A204.1 (cell line): ENCODE measurements at regions not wholly inside any gene's neighbourhood (a gene's known extent, or its start where the extent isn't known, plus 50 kb on each side); places are given as distances from the start of the nearest gene placed in this dataset.

Source experiments
- FAIRE-seq: peaks from 2 replicates; lab custom pipeline; 2012; peaks lifted over from hg19 to GRCh38; lab: Jason Lieb, UNC

- no peak for FAIRE-seq
These were observed 181.8 kb downstream of the TBXT start for GRCh38 chr6:165985806-165986299.

GRCh38 chr6:165985281-165985805, 182.3 kb downstream of the TBXT start:
- FAIRE-seq = no peak

GRCh38 chr6:165984729-165985275, 182.8 kb downstream of the TBXT start:
- no peak for FAIRE-seq

- no peak for FAIRE-seq
These were observed 184.3 kb downstream of the TBXT start for GRCh38 chr6:165983112-165984072.

DNA sequence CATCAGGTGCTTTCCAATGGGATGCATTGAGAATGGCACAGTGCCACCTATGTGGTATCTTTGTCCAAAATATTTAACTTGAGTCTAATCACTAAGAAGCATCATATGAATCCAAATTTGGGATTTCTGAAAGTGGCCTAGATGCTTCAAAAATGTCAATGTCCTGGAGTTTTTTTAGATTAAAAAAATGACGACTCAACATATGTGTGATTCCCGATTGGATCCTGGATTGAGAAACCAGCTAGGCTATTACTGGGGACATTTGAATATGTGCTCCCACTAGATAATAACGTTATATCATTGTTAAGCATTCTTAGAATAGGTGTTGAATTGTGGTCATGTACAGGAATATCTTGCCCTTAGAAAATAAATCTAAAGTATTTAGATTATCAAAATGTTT, 189.2 kb downstream of the TBXT start:
- FAIRE-seq = no peak

DNA sequence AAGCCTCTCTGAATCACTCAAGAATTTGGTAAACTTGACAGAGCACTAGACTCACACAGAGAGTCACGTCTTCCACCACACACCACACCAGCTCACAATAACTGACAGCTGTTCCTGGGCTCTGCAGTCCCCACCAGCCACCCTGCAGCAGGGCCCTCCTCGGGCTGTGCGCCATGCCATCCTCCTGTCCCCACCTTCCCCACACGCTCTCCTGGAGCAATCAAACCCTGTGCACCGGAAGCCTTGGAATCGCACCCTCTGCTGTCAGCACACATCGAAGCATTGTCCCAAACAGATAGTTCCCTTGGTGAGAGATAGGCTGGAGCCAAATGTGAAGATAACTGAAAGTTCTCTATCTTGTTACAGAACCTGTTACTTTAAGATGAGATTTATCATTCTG, 191.0 kb downstream of the TBXT start:
- FAIRE-seq = no peak

- no peak for FAIRE-seq
These were observed 192.8 kb downstream of the TBXT start for GRCh38 chr6:165974817-165975216.

- no peak for FAIRE-seq
These were observed 194.2 kb downstream of the TBXT start for GRCh38 chr6:165973473-165973872.

GRCh38 chr6:165972139-165972802, 195.4 kb downstream of the TBXT start:
- FAIRE-seq = no peak

- FAIRE-seq = no peak
These were observed 196.4 kb downstream of the TBXT start for GRCh38 chr6:165971202-165971601.

- no peak for FAIRE-seq
These were observed 197.7 kb downstream of the TBXT start for GRCh38 chr6:165970001-165970400.

DNA sequence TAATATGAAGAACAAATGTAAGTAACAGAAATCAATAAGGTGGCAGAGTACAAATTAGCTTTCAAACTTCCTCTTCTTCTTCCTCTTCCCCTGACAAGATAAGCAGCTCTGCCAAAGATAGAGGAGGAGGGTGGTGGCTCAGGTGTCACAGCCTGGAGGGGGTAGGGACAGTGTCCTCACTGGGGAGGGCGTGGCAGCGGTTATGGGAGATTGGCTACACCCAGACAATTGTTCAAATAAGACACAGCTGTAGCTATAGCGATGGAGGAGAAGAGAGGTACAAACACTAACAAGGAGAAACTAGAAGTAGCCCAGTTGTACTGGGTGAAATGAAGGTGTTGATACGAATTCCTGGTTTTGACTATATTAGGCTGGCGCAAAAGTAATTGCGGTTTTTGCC, 198.5 kb downstream of the TBXT start:
- FAIRE-seq = no peak

GRCh38 chr6:165968408-165968807, 199.2 kb downstream of the TBXT start:
- FAIRE-seq = no peak

- FAIRE-seq = no peak
These were observed 199.7 kb downstream of the TBXT start for GRCh38 chr6:165967810-165968407.

GRCh38 chr6:165963750-165964149, 203.9 kb downstream of the TBXT start:
- FAIRE-seq = no peak

GRCh38 chr6:165962366-165962765, 205.3 kb downstream of the TBXT start:
- no peak for FAIRE-seq

DNA sequence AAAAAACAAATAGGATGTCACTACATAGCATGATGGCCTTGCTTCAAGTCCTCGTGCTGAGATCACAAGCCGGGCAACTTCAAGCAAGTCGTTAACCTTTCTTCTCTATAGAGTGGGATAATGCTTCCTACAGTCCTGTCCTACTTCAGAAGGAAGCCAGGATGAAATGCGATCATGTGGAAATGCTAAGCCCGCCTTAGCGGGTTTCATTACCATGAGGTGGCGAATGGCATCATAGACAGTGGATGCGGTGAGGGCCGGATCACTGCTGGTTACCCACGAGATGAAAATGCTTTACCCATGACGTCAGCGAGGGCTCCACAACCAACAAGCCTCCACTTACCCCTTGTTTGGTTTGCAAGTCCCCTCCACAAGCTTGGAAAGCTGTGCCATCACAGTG, 206.4 kb downstream of the TBXT start:
- FAIRE-seq = no peak

- FAIRE-seq = no peak
These were observed 207.0 kb downstream of the TBXT start for GRCh38 chr6:165960695-165961094.

DNA sequence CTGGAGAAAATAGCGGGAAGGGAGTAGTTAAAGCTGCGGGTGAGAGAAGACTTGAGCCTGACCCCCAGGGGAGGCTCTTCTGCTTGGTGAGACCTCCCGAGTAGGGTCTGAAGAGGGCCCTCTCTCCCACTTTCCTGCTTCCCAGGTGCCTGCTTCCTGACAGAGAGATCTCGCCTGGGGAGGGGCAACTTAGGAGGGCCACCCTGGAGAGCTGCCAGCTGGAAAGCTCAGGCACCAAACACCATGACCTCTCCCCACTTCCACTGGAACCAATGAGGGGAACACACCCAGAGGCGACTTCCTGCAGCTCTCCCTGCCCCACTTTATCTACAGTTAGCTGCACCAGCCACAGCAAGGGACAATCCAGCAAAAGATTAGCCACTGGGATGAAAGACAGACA, 208.0 kb downstream of the TBXT start:
- no peak for FAIRE-seq

DNA sequence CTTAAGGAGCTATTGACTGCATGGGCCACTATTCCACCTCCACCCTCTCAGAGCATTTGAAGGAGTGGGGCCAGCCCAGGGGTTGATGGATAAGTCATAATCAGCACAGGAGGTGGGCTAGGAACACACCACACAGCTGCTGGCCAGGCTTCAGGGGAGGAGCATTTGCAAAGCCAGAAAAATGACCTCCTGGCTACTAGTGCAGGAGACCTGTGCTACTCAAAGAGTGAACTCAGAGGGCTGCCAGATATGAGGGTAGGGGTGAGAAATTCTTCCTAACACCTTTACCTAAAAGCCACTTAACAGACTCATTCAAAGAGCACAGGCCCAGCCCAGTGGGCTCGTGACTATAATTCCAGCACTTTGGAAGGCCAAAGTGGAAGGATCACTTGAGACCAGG, 210.8 kb downstream of the TBXT start:
- FAIRE-seq = no peak

- FAIRE-seq = no peak
These were observed 215.1 kb downstream of the TBXT start for GRCh38 chr6:165952514-165952913.

DNA sequence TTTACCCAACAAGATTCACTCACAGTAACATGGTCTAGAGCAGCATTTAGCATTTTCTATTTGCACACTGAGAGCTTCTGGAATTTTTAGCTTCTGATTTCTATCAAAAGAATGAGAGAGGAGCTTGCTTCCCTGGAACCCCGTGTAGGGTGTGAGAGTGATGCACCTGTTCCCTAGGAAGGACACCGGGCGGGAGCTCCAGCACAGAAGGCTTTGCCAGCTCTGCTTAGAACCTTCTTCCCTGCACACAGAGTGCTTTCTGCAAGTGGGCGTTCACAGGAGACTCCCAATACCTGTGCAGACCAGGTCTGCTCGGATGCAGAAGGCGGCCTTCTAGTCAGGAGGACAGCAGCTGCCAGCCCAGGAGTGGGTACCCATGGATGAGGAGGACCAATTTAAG, 217.3 kb downstream of the TBXT start:
- no peak for FAIRE-seq

DNA sequence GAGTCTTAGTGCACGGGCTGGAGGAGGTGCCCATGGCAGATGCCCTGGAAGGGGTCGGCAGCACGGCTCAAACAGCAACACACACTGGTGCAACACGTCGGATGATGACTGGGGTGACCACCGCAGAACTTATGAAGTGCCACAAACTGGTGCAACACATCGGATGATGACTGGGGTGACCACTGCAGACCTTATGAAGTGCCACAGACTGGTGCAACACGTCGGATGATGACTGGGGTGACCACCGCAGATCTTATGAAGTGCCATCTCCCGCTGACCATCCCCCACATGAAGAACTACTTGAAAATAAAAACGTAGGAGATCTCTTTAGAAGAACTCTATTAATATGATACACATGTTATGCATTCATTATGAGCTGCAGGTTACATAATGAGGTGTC, 218.3 kb downstream of the TBXT start:
- FAIRE-seq = no peak
